ENCODE measurements at regions not wholly inside any gene's neighbourhood (a gene's known extent, or its start where the extent isn't known, plus 50 kb on each side); places are given as distances from the start of the nearest gene placed in this dataset.

DNA sequence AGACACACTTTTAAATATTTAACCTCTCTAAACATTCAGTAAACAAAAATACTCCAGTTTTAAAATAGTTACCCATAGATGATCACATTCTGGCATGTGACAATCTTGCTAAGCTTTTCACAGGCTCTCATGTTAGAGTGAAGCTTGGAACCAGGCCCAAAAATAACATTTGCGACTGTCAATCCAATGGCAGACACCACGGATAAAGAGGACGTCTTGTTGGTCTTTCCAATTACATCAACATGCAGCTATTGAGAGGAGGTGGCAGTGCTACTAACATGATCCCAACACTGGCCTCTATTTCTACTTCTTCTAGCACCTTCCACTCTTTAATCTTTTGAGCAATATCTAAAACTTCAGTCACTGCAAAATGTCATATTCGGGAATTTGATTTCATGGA, 970.8 kb upstream of the TENM3 start:
- no peak for TF ChIP-seq CTCF (IDR thresholded peaks at IDR 0.05; ENCODE audit: control insufficient read depth, extremely low read depth, insufficient read depth)
- H3K4me3 ChIP-seq (ENCODE audit: low read depth, low read length): no peak overlapping the region
- no peak for DNase-seq (ENCODE audit: low read depth)

- H3K4me3 ChIP-seq (ENCODE audit: low read depth, low read length): no peak overlapping the region
- TF ChIP-seq CTCF (IDR thresholded peaks at IDR 0.05; ENCODE audit: control insufficient read depth, extremely low read depth, insufficient read depth): no peak
- DNase-seq (ENCODE audit: low read depth): no peak
These were observed 964.3 kb upstream of the TENM3 start for GRCh38 chr4:181278941-181279340.

DNA sequence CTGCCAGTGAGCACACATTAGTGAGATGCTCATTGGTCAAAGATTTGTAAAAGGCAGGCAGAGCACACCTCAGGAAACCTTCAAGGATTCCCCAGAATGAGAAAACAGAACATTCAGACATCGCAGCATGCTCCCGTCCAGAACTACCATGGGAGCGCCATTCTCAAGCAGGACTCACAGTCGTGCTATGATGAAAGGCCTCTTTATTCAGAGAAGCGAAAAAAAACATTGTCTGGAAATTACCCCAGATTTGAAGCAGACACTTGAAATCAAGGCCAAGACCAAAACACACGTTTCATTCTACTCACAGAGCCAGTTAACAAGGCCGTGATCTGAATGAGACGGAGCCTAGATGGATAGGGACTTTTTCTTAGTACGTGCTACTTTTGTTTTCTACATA, 961.8 kb upstream of the TENM3 start:
- DNase-seq (ENCODE audit: low read depth): no peak
- no peak overlapping the region for H3K4me3 ChIP-seq (ENCODE audit: low read depth, low read length)
- TF ChIP-seq CTCF (IDR thresholded peaks at IDR 0.05; ENCODE audit: control insufficient read depth, extremely low read depth, insufficient read depth): no peak

DNA sequence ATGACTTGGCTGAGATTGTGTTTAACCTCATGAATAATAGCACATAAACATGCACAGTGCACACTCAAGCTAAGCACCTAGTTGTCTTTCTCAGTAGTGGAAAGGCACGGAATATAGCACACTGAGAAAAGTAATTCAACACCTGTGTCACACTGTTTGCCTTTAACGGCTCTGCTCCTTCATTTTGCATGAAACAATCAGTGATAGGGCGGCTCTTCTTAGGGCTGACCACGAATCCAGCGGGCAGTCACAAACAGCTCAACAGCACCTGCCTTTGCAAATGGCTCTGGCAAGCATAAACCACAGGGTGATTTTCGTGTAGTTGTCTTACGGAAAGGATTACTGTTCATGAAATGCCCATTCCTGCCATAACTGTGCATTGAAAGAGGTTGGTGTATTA, 954.0 kb upstream of the TENM3 start:
- H3K4me3 ChIP-seq (ENCODE audit: low read depth, low read length): no peak overlapping the region
- TF ChIP-seq CTCF (IDR thresholded peaks at IDR 0.05; ENCODE audit: control insufficient read depth, extremely low read depth, insufficient read depth): no peak
- DNase-seq (ENCODE audit: low read depth): no peak

- no peak overlapping the region for H3K4me3 ChIP-seq (ENCODE audit: low read depth, low read length)
- TF ChIP-seq CTCF (IDR thresholded peaks at IDR 0.05; ENCODE audit: control insufficient read depth, extremely low read depth, insufficient read depth): no peak
- DNase-seq (ENCODE audit: low read depth): no peak
These were observed 951.6 kb upstream of the TENM3 start for GRCh38 chr4:181291615-181292014.

GRCh38 chr4:181293014-181293413, 950.2 kb upstream of the TENM3 start:
- DNase-seq (ENCODE audit: low read depth): no peak
- no peak overlapping the region for H3K4me3 ChIP-seq (ENCODE audit: low read depth, low read length)
- TF ChIP-seq CTCF (IDR thresholded peaks at IDR 0.05; ENCODE audit: control insufficient read depth, extremely low read depth, insufficient read depth): no peak

DNA sequence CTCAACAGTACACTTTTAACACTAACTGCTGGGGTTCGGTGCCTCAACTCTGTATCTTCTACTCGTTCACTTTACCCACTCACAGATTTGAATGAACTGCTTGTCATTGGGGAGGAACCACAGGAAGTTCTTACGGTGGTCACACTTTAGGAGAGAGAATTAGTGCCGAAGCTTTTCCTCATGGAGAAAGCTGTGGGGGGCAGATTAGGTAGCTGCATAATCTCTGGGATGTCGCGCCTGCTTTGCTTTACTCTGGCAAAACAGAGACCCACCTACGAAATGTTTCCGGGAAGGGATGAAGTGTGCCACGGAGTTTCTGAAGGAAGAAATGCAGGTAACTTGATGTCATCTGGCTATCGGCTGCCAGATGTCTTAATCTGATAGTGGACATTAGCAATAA, 949.7 kb upstream of the TENM3 start:
- no peak for DNase-seq (ENCODE audit: low read depth)
- TF ChIP-seq CTCF (IDR thresholded peaks at IDR 0.05; ENCODE audit: control insufficient read depth, extremely low read depth, insufficient read depth): no peak
- H3K4me3 ChIP-seq (ENCODE audit: low read depth, low read length): no peak overlapping the region

All from LNCaP clone FGC (cell line).